GM23338 (cell line): ENCODE measurements at regions not wholly inside any gene's neighbourhood (a gene's known extent, or its start where the extent isn't known, plus 50 kb on each side); places are given as distances from the start of the nearest gene placed in this dataset.

ENCODE experiments used
- ATAC-seq: fragments of 200-7000 bp; cut with Tn5 transposase; 3 replicates; pipeline ENCODE4 v1.9.1; 2020
- DNase-seq: peaks from one replicate; pipeline ENCODE4 v3.0.0-alpha.2; 2015; ENCODE audit warnings: low spot score
- H2AFZ ChIP-seq: fragments of 200-600 bp; sonication (generic); 2 replicates; pipeline ENCODE4 v1.8.0; 2016; ENCODE audit warnings: antibody characterized with exemption, mild to moderate bottlenecking, moderate library complexity
- H3F3A ChIP-seq: fragments of 200-600 bp; sonication (generic); replicated peaks from 2 replicates; pipeline ENCODE4 v1.8.0; 2017; ENCODE audit warnings: antibody characterized with exemption, mixed run types, low read depth
- H3K27ac ChIP-seq: fragments of 200-600 bp; sonication (generic); 2 replicates; pipeline ENCODE4 v1.6.1; 2016; ENCODE audit warnings: low read depth
- H3K27me3 ChIP-seq: fragments of 200-600 bp; sonication (generic); 2 replicates; pipeline ENCODE4 v1.8.0; 2016; ENCODE audit warnings: mild to moderate bottlenecking, mixed run types, moderate library complexity; ENCODE audit not compliant: insufficient read depth
- H3K36me3 ChIP-seq: fragments of 200-600 bp; sonication (generic); 2 replicates; pipeline ENCODE4 v1.8.0; 2016; ENCODE audit warnings: mild to moderate bottlenecking; ENCODE audit not compliant: insufficient read depth
- H3K4me1 ChIP-seq: fragments of 200-600 bp; sonication (generic); 2 replicates; pipeline ENCODE4 v1.8.0; 2016; ENCODE audit warnings: mild to moderate bottlenecking, moderate library complexity; ENCODE audit not compliant: insufficient read depth
- H3K4me2 ChIP-seq: fragments of 200-600 bp; sonication (generic); 2 replicates; pipeline ENCODE4 v1.7.1; 2017; ENCODE audit warnings: mixed run types
- H3K4me3 ChIP-seq: fragments of 200-600 bp; sonication (generic); 2 replicates; pipeline ENCODE4 v1.6.1; 2016; ENCODE audit warnings: mixed run types
- H3K79me2 ChIP-seq: fragments of 200-600 bp; sonication (generic); replicated peaks from 2 replicates; pipeline ENCODE4 v1.8.0; 2017; ENCODE audit warnings: mild to moderate bottlenecking; ENCODE audit not compliant: insufficient read depth
- H3K9me2 ChIP-seq: fragments of 200-600 bp; sonication (generic); 2 replicates; pipeline ENCODE4 v1.8.0; 2017; ENCODE audit not compliant: insufficient read depth
- H4K20me1 ChIP-seq: fragments of 200-600 bp; sonication (generic); replicated peaks from 2 replicates; pipeline ENCODE4 v1.8.0; 2017; ENCODE audit warnings: mild to moderate bottlenecking; ENCODE audit not compliant: insufficient read depth
- H3K27ac Mint-ChIP-seq: 2 replicates; pipeline ENCODE4 v1.8.0; 2020; ENCODE audit warnings: inconsistent platforms, mild to moderate bottlenecking, moderate library complexity, mixed read lengths
- H3K27me3 Mint-ChIP-seq: 3 replicates; pipeline ENCODE4 v1.8.0; 2022; ENCODE audit warnings: low read depth, mild to moderate bottlenecking, moderate library complexity, mixed read lengths, inconsistent platforms; ENCODE audit not compliant: insufficient read depth, poor library complexity
- H3K36me3 Mint-ChIP-seq: 3 replicates; pipeline ENCODE4 v1.8.0; 2021; ENCODE audit warnings: low read depth, mild to moderate bottlenecking, inconsistent platforms, moderate library complexity, mixed read lengths
- H3K4me1 Mint-ChIP-seq: 3 replicates; pipeline ENCODE4 v1.8.0; 2020; ENCODE audit warnings: mild to moderate bottlenecking, inconsistent platforms, mixed read lengths
- H3K4me3 Mint-ChIP-seq: 3 replicates; pipeline ENCODE4 v1.8.0; 2021; ENCODE audit warnings: moderate library complexity, mild to moderate bottlenecking, inconsistent platforms, mixed read lengths
- H3K9me3 Mint-ChIP-seq: 3 replicates; pipeline ENCODE4 v1.8.0; 2020; ENCODE audit warnings: moderate library complexity, mild to moderate bottlenecking, inconsistent platforms, mixed read lengths
- CREB1 ChIP-seq: fragments of 250-450 bp; sonication (Bioruptor Pico); IDR thresholded peaks from 2 replicates; pipeline ENCODE4 v1.5.0; 2020; ENCODE audit warnings: low read depth, mild to moderate bottlenecking, moderate library complexity
- EZH2 ChIP-seq: fragments of 200-600 bp; sonication (generic); IDR thresholded peaks from one replicate; pipeline ENCODE4 v1.8.0; 2017; ENCODE audit warnings: antibody characterized with exemption, mild to moderate bottlenecking, low read depth; ENCODE audit not compliant: unreplicated experiment
- EZH2phosphoT487 ChIP-seq: fragments of 200-600 bp; sonication (generic); IDR thresholded peaks from one replicate; pipeline ENCODE4 v1.8.1; 2018; ENCODE audit warnings: antibody characterized with exemption; ENCODE audit not compliant: unreplicated experiment
- JUNB ChIP-seq: IDR thresholded peaks from one replicate; pipeline ENCODE4 v1.6.1; 2016; ENCODE audit warnings: antibody characterized with exemption; ENCODE audit not compliant: unreplicated experiment
- STAT1 ChIP-seq: IDR thresholded peaks from one replicate; pipeline ENCODE4 v1.6.1; 2016; ENCODE audit warnings: antibody characterized with exemption; ENCODE audit not compliant: unreplicated experiment
- ZNF331 ChIP-seq: fragments of 250-450 bp; sonication (Bioruptor Pico); IDR thresholded peaks from 2 replicates; pipeline ENCODE4 v1.5.0; 2020; ENCODE audit warnings: low read depth, mild to moderate bottlenecking, moderate library complexity
- TF ChIP-seq, protein P1 (sequence below): IDR thresholded peaks from one replicate; pipeline ENCODE4 v1.6.1; 2018; ENCODE audit warnings: antibody characterized with exemption; ENCODE audit not compliant: unreplicated experiment
- TF ChIP-seq, protein P2 (sequence below): IDR thresholded peaks from 2 replicates; pipeline ENCODE4 v1.6.1; 2016; ENCODE audit warnings: antibody characterized with exemption

DNA sequence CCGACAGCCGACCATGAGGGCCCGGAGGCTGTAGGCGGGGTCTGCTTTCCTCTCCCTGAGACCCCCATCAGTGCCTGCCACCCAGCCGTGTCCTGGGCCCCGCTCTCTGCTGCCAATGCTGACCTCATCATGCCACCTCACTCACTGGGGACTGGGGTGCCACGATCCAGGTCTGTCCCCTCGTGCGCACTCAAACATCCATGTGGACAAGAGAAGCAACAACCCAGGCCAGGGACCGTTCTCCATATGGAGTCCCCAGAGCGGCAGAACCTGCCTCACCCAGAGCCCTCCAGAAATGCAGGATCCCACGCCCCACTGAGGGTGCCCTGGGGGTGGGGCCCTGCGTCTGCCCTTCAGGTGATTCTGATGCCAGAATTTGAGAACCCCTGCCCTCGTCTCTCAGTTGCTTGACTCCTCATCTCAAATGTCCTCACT, 210.0 kb upstream of the PPP2R2D start (continued):
- TF ChIP-seq, protein P1, sequence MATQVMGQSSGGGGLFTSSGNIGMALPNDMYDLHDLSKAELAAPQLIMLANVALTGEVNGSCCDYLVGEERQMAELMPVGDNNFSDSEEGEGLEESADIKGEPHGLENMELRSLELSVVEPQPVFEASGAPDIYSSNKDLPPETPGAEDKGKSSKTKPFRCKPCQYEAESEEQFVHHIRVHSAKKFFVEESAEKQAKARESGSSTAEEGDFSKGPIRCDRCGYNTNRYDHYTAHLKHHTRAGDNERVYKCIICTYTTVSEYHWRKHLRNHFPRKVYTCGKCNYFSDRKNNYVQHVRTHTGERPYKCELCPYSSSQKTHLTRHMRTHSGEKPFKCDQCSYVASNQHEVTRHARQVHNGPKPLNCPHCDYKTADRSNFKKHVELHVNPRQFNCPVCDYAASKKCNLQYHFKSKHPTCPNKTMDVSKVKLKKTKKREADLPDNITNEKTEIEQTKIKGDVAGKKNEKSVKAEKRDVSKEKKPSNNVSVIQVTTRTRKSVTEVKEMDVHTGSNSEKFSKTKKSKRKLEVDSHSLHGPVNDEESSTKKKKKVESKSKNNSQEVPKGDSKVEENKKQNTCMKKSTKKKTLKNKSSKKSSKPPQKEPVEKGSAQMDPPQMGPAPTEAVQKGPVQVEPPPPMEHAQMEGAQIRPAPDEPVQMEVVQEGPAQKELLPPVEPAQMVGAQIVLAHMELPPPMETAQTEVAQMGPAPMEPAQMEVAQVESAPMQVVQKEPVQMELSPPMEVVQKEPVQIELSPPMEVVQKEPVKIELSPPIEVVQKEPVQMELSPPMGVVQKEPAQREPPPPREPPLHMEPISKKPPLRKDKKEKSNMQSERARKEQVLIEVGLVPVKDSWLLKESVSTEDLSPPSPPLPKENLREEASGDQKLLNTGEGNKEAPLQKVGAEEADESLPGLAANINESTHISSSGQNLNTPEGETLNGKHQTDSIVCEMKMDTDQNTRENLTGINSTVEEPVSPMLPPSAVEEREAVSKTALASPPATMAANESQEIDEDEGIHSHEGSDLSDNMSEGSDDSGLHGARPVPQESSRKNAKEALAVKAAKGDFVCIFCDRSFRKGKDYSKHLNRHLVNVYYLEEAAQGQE = no peak
- TF ChIP-seq, protein P2, sequence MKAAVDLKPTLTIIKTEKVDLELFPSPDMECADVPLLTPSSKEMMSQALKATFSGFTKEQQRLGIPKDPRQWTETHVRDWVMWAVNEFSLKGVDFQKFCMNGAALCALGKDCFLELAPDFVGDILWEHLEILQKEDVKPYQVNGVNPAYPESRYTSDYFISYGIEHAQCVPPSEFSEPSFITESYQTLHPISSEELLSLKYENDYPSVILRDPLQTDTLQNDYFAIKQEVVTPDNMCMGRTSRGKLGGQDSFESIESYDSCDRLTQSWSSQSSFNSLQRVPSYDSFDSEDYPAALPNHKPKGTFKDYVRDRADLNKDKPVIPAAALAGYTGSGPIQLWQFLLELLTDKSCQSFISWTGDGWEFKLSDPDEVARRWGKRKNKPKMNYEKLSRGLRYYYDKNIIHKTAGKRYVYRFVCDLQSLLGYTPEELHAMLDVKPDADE = no peak
- TF ChIP-seq STAT1 = no peak

DNA sequence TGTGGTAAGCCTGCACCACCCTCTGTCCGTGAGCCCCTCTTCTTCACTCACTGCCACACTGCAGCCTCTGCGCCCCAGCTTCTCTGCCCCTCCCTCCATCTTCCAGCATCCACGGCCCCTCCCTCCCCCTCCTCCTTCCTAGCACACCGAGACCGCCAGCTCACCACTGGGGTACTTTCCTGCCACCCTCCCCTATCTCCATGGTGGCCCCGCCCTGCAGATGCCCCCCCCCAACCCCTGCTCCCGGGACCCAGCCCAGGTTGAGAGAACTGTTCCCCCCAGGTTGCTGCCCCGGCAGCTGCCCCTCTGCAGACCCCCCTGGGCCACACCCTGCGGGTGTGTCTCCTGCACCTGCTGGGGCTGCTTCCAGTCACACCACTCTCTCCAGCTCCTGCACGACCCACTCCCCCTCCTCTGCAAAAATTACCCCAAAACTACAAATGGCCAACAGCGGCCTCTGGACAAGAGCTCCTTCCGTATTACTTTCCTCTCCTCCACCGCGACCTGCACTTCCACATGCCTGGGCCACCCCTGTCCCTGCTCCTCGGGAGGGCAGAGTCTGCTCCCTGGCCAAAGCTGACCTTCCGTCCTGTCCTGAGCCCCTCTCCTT, 209.2 kb upstream of the PPP2R2D start:
- no peaks in the 10 kb centered on the region for H4K20me1 ChIP-seq
- no peak overlapping the region for H2AFZ ChIP-seq
- no peak overlapping the region for H3K27ac ChIP-seq
- H3K9me2 ChIP-seq = no peaks in the 10 kb centered on the region
- no peaks in the 10 kb centered on the region for H3K79me2 ChIP-seq
- no peak for DNase-seq
- H3K4me1 ChIP-seq = no peaks in the 10 kb centered on the region
- peaks cover 5% of the 10 kb centered on the region; the same call in 2 of the 3 replicates for H3K4me1 Mint-ChIP-seq
- H3K27me3 ChIP-seq = no peaks in the 10 kb centered on the region
- H3K4me2 ChIP-seq = no peak overlapping the region
- no peaks in the 10 kb centered on the region for H3K36me3 Mint-ChIP-seq
- ATAC-seq = no peak
- no peak overlapping the region for H3K4me3 ChIP-seq
- H3K9me3 Mint-ChIP-seq = no peaks in the 10 kb centered on the region
- no peak for TF ChIP-seq JUNB
- TF ChIP-seq, protein P2 = no peak
- TF ChIP-seq CREB1 = no peak
- H3K4me3 Mint-ChIP-seq = no peak overlapping the region
- peak overlapping the region; percentile 73 for H3K27ac Mint-ChIP-seq
- peaks cover 4% of the 10 kb centered on the region for H3K27me3 Mint-ChIP-seq
- 0 out of 2 replicates have a peak, but pooled peaks cover 4% of the 10 kb centered on the region for H3F3A ChIP-seq
- no peaks in the 10 kb centered on the region for H3K36me3 ChIP-seq

DNA sequence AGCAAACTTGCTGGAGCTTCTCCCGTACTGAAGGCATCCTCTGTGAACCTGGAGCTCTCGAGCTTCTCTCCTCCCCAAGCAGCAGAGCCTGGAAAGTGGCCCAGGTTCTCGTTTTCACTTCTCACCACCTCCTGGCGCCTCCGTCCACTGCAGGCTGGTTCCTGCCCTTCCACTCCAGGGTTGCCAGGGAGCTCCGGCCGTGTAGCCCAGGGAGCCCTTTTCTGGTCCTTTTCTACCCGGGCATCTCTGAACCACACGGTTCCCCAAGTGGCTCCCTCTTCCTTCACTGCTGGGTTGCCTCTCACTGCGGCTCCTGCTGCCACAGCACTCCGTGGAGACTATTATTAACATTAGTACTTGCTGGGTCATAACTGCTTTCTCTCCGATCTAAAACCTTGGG, 208.6 kb upstream of the PPP2R2D start:
- H3K27me3 Mint-ChIP-seq = peaks cover 4% of the 10 kb centered on the region
- H3K4me2 ChIP-seq = no peak overlapping the region
- no peaks in the 10 kb centered on the region for H3K9me2 ChIP-seq
- no peak overlapping the region for H3K4me3 ChIP-seq
- no peaks in the 10 kb centered on the region for H3K79me2 ChIP-seq
- H3K9me3 Mint-ChIP-seq = no peaks in the 10 kb centered on the region
- 0 out of 3 replicates have a peak, but pooled peaks cover 3% of the 10 kb centered on the region for H3K4me1 Mint-ChIP-seq
- ATAC-seq = no peak
- peak overlapping the region; percentile 73; the same call in 1 of the 2 replicates for H3K27ac Mint-ChIP-seq
- H3F3A ChIP-seq = 0 out of 2 replicates have a peak, but pooled peaks cover 4% of the 10 kb centered on the region
- H2AFZ ChIP-seq = no peak overlapping the region
- H3K4me3 Mint-ChIP-seq = no peak overlapping the region
- no peaks in the 10 kb centered on the region for H3K36me3 Mint-ChIP-seq
- H3K27me3 ChIP-seq = no peaks in the 10 kb centered on the region
- no peak overlapping the region for H3K27ac ChIP-seq
- no peaks in the 10 kb centered on the region for H4K20me1 ChIP-seq
- H3K36me3 ChIP-seq = no peaks in the 10 kb centered on the region
- no peak for DNase-seq
- no peaks in the 10 kb centered on the region for H3K4me1 ChIP-seq
- no peak for TF ChIP-seq EZH2phosphoT487
- TF ChIP-seq, protein P2 = no peak
- no peak for TF ChIP-seq ZNF331 (CRISPR knock-in tag)
- TF ChIP-seq EZH2 = no peak
